Sigmoid colon (tissue), 6 donors: ENCODE measurements at regions not wholly inside any gene's neighbourhood (a gene's known extent, or its start where the extent isn't known, plus 50 kb on each side); places are given as distances from the start of the nearest gene placed in this dataset.

Source experiments
- DNase-seq: peaks from one replicate; pipeline ENCODE4 v3.0.0-alpha.2; 2019
- H3K27ac ChIP-seq, 4 donors: fragments of 200-600 bp; sonication (generic); one replicate each; pipeline ENCODE4 v1.5.1; 2016 to 2019; ENCODE audit warnings: mild to moderate bottlenecking in 1 of 4
- H3K27me3 ChIP-seq, 3 donors: fragments of 200-600 bp; sonication (generic); one replicate each; pipeline ENCODE4 v1.5.1; 2019; ENCODE audit warnings: mild to moderate bottlenecking in 1 of 3
- H3K36me3 ChIP-seq, 4 donors: fragments of 200-600 bp; sonication (generic); one replicate each; pipeline ENCODE4 v1.5.1; 2016 to 2019
- H3K4me1 ChIP-seq, 4 donors: fragments of 200-600 bp; sonication (generic); one replicate each; pipeline ENCODE4 v1.5.1; 2017 to 2019
- H3K4me3 ChIP-seq, 4 donors: fragments of 200-600 bp; sonication (generic); one replicate each; pipeline ENCODE4 v1.5.1; 2017 to 2019; ENCODE audit warnings: mild to moderate bottlenecking in 2 of 4, moderate library complexity in 1 of 4
- H3K9me3 ChIP-seq, 4 donors: fragments of 200-600 bp in 3 of 4; sonication (generic) in 3 of 4; one replicate each; pipeline versions ENCODE4 v1.5.1 to v1.6.1; 2013 to 2019
- CTCF ChIP-seq, 4 experiments: fragments of 450-650 bp in 3 of 4; fragments of 200-600 bp in 1 of 4; IDR thresholded peaks; one replicate each; pipeline ENCODE4 v1.5.1; 2016 to 2019; ENCODE audit warnings: antibody characterized with exemption in 4 of 4, mild to moderate bottlenecking in 3 of 4, moderate library complexity in 2 of 4
- EP300 ChIP-seq, 4 donors: sonication (generic); formaldehyde crosslinking; IDR thresholded peaks; one replicate each; pipeline ENCODE4 v1.6.1; 2017; ENCODE audit warnings: antibody characterized with exemption in 4 of 4
- POLR2A ChIP-seq, 2 donors: fragments of 450-650 bp; IDR thresholded peaks; one replicate each; pipeline ENCODE4 v1.6.1; 2016; ENCODE audit warnings: antibody characterized with exemption in 2 of 2, mild to moderate bottlenecking in 2 of 2, moderate library complexity in 2 of 2
- POLR2AphosphoS5 ChIP-seq, 4 donors: sonication (generic); formaldehyde crosslinking; IDR thresholded peaks; one replicate each; pipeline ENCODE4 v1.6.1; 2017; ENCODE audit warnings: antibody characterized with exemption in 4 of 4
- WGBS, 2 donors: extraction: QIAGEN DNeasy Blood & Tissue Kit; methylation state at CpG; one replicate each; pipeline ENCODE4 v1.1.7; 2013; 5-methylcytosine and 5-hydroxymethylcytosine counted together
- intact Hi-C: fragments of 100-400 bp; cut with DNase I; formaldehyde crosslinking; loops from one replicate; pipeline ENCODE4 v1.15.1; 2023
- donor health status: healthy with polysubstance abuse.
- donor health status: healthy.

- DNase-seq = no peak
- intact Hi-C loops = no loop called here
- no peak overlapping the region for H3K4me3 ChIP-seq
- no peaks in the 10 kb centered on the region for H3K36me3 ChIP-seq
- H3K4me1 ChIP-seq = no peaks in the 10 kb centered on the region
- no peak for TF ChIP-seq CTCF (IDR thresholded peaks at IDR 0.05)
- no peak for TF ChIP-seq EP300 (IDR thresholded peaks at IDR 0.05)
- TF ChIP-seq POLR2A (IDR thresholded peaks at IDR 0.05) = no peak
- no peak for TF ChIP-seq POLR2AphosphoS5 (IDR thresholded peaks at IDR 0.05)
- WGBS, 2 donors = 61 to 89% methylated on average over 1 of the region's 1 CpG
- no peaks in the 10 kb centered on the region for H3K27me3 ChIP-seq
- no peak overlapping the region for H3K27ac ChIP-seq
- H3K9me3 ChIP-seq = no peaks in the 10 kb centered on the region
Observed at GRCh38 chr6:145055567-145055966, 679.8 kb downstream of the EPM2A start.

GRCh38 chr6:145060714-145061113 lies 674.6 kb downstream of the EPM2A start:
- Histone ChIP-seq H3K9me3 (no peaks in the 10 kb centered on the region), H3K36me3 (no peaks in the 10 kb centered on the region), H3K4me1 (no peaks in the 10 kb centered on the region), H3K27me3 (no peaks in the 10 kb centered on the region), H3K4me3 (no peak overlapping the region), H3K27ac (no peak overlapping the region)
- 76 to 83% methylated on average over 1 of the region's 1 CpG for WGBS, 2 donors
- intact Hi-C loops = no loop called here
- DNase-seq = no peak
- TF ChIP-seq POLR2A (IDR thresholded peaks at IDR 0.05) = no peak
- no peak for TF ChIP-seq POLR2AphosphoS5 (IDR thresholded peaks at IDR 0.05)
- no peak for TF ChIP-seq EP300 (IDR thresholded peaks at IDR 0.05)
- no peak for TF ChIP-seq CTCF (IDR thresholded peaks at IDR 0.05)

GRCh38 chr6:145063091-145063490 lies 672.2 kb downstream of the EPM2A start:
- Histone ChIP-seq H3K27me3 (no peaks in the 10 kb centered on the region), H3K4me3 (no peak overlapping the region), H3K9me3 (no peaks in the 10 kb centered on the region), H3K4me1 (no peaks in the 10 kb centered on the region), H3K27ac (no peak overlapping the region), H3K36me3 (no peaks in the 10 kb centered on the region)
- intact Hi-C loops = no loop called here
- DNase-seq = no peak
- TF ChIP-seq EP300 (IDR thresholded peaks at IDR 0.05) (no peak), POLR2AphosphoS5 (IDR thresholded peaks at IDR 0.05) (no peak), CTCF (IDR thresholded peaks at IDR 0.05) (no peak), POLR2A (IDR thresholded peaks at IDR 0.05) (no peak)

- H3K27ac ChIP-seq = no peak overlapping the region
- no peaks in the 10 kb centered on the region for H3K36me3 ChIP-seq
- intact Hi-C loops = no loop called here
- no peak for DNase-seq
- H3K4me3 ChIP-seq = no peak overlapping the region
- no peak for TF ChIP-seq POLR2AphosphoS5 (IDR thresholded peaks at IDR 0.05)
- no peak for TF ChIP-seq POLR2A (IDR thresholded peaks at IDR 0.05)
- TF ChIP-seq EP300 (IDR thresholded peaks at IDR 0.05) = no peak
- no peak for TF ChIP-seq CTCF (IDR thresholded peaks at IDR 0.05)
- H3K9me3 ChIP-seq = no peaks in the 10 kb centered on the region
- no peaks in the 10 kb centered on the region for H3K27me3 ChIP-seq
- no peaks in the 10 kb centered on the region for H3K4me1 ChIP-seq
Observed at GRCh38 chr6:145067430-145067829, 667.9 kb downstream of the EPM2A start.

GRCh38 chr6:145068577-145068976 lies 666.7 kb downstream of the EPM2A start:
- DNase-seq = no peak
- Histone ChIP-seq H3K9me3 (no peaks in the 10 kb centered on the region), H3K36me3 (no peaks in the 10 kb centered on the region), H3K4me3 (no peak overlapping the region), H3K27me3 (no peaks in the 10 kb centered on the region), H3K27ac (no peak overlapping the region), H3K4me1 (no peaks in the 10 kb centered on the region)
- TF ChIP-seq POLR2A (IDR thresholded peaks at IDR 0.05) (no peak), CTCF (IDR thresholded peaks at IDR 0.05) (no peak)
- intact Hi-C loops = no loop called here
